Activated T-helper 17 cell treated with anti-CD3 and anti-CD28 coated beads, Interleukin-2, amount 50 U/mL, for 72 hours (primary cell): ENCODE measurements at regions not wholly inside any gene's neighbourhood (a gene's known extent, or its start where the extent isn't known, plus 50 kb on each side); places are given as distances from the start of the nearest gene placed in this dataset.
"Not testable (repeated sequence)": the region's sequence is repeated elsewhere in the genome, so short reads cannot be mapped to it uniquely, and the experiment has no call there.

Experiments used
- ATAC-seq: fragments of 150-1000 bp; cut with Tn5 transposase; replicated peaks from 2 replicates; pipeline ENCODE4 v1.10.0; 2021; ENCODE audit warnings: mild to moderate bottlenecking, moderate library complexity
- H3K27ac Mint-ChIP-seq: one replicate; pipeline ENCODE4 v1.8.0; 2022; ENCODE audit warnings: mixed read lengths
- H3K27me3 Mint-ChIP-seq: one replicate; pipeline ENCODE4 v1.8.0; 2022; ENCODE audit warnings: mixed read lengths
- H3K36me3 Mint-ChIP-seq: one replicate; pipeline ENCODE4 v1.8.0; 2022; ENCODE audit warnings: low read depth, mild to moderate bottlenecking, mixed read lengths
- H3K4me1 Mint-ChIP-seq: one replicate; pipeline ENCODE4 v1.8.0; 2022; ENCODE audit warnings: mixed read lengths
- H3K4me3 Mint-ChIP-seq: one replicate; pipeline ENCODE4 v1.8.0; 2022; ENCODE audit warnings: mild to moderate bottlenecking, mixed read lengths
- H3K9me3 Mint-ChIP-seq: one replicate; pipeline ENCODE4 v1.8.0; 2022; ENCODE audit warnings: mixed read lengths

- Mint-ChIP-seq H3K9me3 (no peaks in the 10 kb centered on the region), H3K4me1 (no peaks in the 10 kb centered on the region)
These were observed 443.1 kb upstream of the FMR1 start for GRCh38 chrX:147468600-147468999.

GRCh38 chrX:147476008-147476407 is 435.7 kb upstream of the FMR1 start:
- H3K27ac Mint-ChIP-seq, result no peak overlapping the region
- no peaks in the 10 kb centered on the region for H3K27me3 Mint-ChIP-seq
- no peaks in the 10 kb centered on the region for H3K36me3 Mint-ChIP-seq
- H3K4me3 Mint-ChIP-seq, result no peak overlapping the region
- no peak for ATAC-seq
- no peaks in the 10 kb centered on the region for H3K4me1 Mint-ChIP-seq
- no peaks in the 10 kb centered on the region for H3K9me3 Mint-ChIP-seq

More at GRCh38 chrX:147468600-147468999, 443.1 kb upstream of the FMR1 start:
- H3K4me3 Mint-ChIP-seq, result no peak overlapping the region
- ATAC-seq, result no peak
- H3K27ac Mint-ChIP-seq, result no peak overlapping the region
- no peaks in the 10 kb centered on the region for H3K27me3 Mint-ChIP-seq
- no peaks in the 10 kb centered on the region for H3K36me3 Mint-ChIP-seq

GRCh38 chrX:147478899-147479298 is 432.8 kb upstream of the FMR1 start:
- Mint-ChIP-seq H3K27ac (no peak overlapping the region), H3K36me3 (no peaks in the 10 kb centered on the region), H3K27me3 (no peaks in the 10 kb centered on the region), H3K9me3 (no peaks in the 10 kb centered on the region), H3K4me1 (no peaks in the 10 kb centered on the region), H3K4me3 (no peak overlapping the region)
- no peak for ATAC-seq

GRCh38 chrX:147485207-147485606 is 426.5 kb upstream of the FMR1 start:
- H3K9me3 Mint-ChIP-seq, result no peaks in the 10 kb centered on the region
- H3K27ac Mint-ChIP-seq, result no peak overlapping the region
- no peaks in the 10 kb centered on the region for H3K36me3 Mint-ChIP-seq
- no peak for ATAC-seq
- H3K27me3 Mint-ChIP-seq, result no peaks in the 10 kb centered on the region
- H3K4me1 Mint-ChIP-seq, result no peaks in the 10 kb centered on the region
- H3K4me3 Mint-ChIP-seq, result no peak overlapping the region

GRCh38 chrX:147494365-147494764 is 417.4 kb upstream of the FMR1 start:
- ATAC-seq, result no peak
- H3K27ac Mint-ChIP-seq, result no peak overlapping the region
- H3K27me3 Mint-ChIP-seq, result no peaks in the 10 kb centered on the region
- H3K4me3 Mint-ChIP-seq, result no peak overlapping the region
- no peaks in the 10 kb centered on the region for H3K9me3 Mint-ChIP-seq
- H3K4me1 Mint-ChIP-seq, result no peaks in the 10 kb centered on the region
- H3K36me3 Mint-ChIP-seq, result no peaks in the 10 kb centered on the region

GRCh38 chrX:147498796-147499195 is 412.9 kb upstream of the FMR1 start:
- no peak for ATAC-seq
- Mint-ChIP-seq H3K27ac (no peak overlapping the region), H3K36me3 (no peaks in the 10 kb centered on the region), H3K4me3 (no peak overlapping the region), H3K4me1 (no peaks in the 10 kb centered on the region), H3K27me3 (no peaks in the 10 kb centered on the region), H3K9me3 (no peaks in the 10 kb centered on the region)

GRCh38 chrX:147522981-147523380 is 388.7 kb upstream of the FMR1 start:
- no peaks in the 10 kb centered on the region for H3K4me1 Mint-ChIP-seq
- no peaks in the 10 kb centered on the region for H3K27me3 Mint-ChIP-seq
- no peaks in the 10 kb centered on the region for H3K36me3 Mint-ChIP-seq
- no peak overlapping the region for H3K4me3 Mint-ChIP-seq
- no peak for ATAC-seq
- H3K27ac Mint-ChIP-seq, result no peak overlapping the region
- H3K9me3 Mint-ChIP-seq, result peaks cover 3% of the 10 kb centered on the region

- Mint-ChIP-seq H3K36me3 (no peaks in the 10 kb centered on the region), H3K4me3 (no peak overlapping the region), H3K27ac (no peak overlapping the region), H3K4me1 (no peaks in the 10 kb centered on the region), H3K27me3 (no peaks in the 10 kb centered on the region), H3K9me3 (no peaks in the 10 kb centered on the region)
- ATAC-seq, result no peak
These were observed 378.3 kb upstream of the FMR1 start for GRCh38 chrX:147533426-147533825.

- no peaks in the 10 kb centered on the region for H3K9me3 Mint-ChIP-seq
- no peaks in the 10 kb centered on the region for H3K4me1 Mint-ChIP-seq
- ATAC-seq, result no peak
- H3K4me3 Mint-ChIP-seq, result no peak overlapping the region
- H3K27ac Mint-ChIP-seq, result no peak overlapping the region
- H3K36me3 Mint-ChIP-seq, result no peaks in the 10 kb centered on the region
- H3K27me3 Mint-ChIP-seq, result no peaks in the 10 kb centered on the region
These were observed 374.5 kb upstream of the FMR1 start for GRCh38 chrX:147537172-147537571.

GRCh38 chrX:147548023-147548422 is 363.7 kb upstream of the FMR1 start:
- not testable (repeated sequence) for H3K27me3 Mint-ChIP-seq, H3K36me3 Mint-ChIP-seq, H3K4me1 Mint-ChIP-seq, H3K27ac Mint-ChIP-seq, H3K4me3 Mint-ChIP-seq, ATAC-seq, H3K9me3 Mint-ChIP-seq

GRCh38 chrX:147550217-147550616 is 361.5 kb upstream of the FMR1 start:
- no peak overlapping the region for H3K27ac Mint-ChIP-seq
- no peaks in the 10 kb centered on the region for H3K4me1 Mint-ChIP-seq
- no peaks in the 10 kb centered on the region for H3K9me3 Mint-ChIP-seq
- H3K4me3 Mint-ChIP-seq, result no peak overlapping the region
- no peaks in the 10 kb centered on the region for H3K36me3 Mint-ChIP-seq
- no peak for ATAC-seq
- H3K27me3 Mint-ChIP-seq, result no peaks in the 10 kb centered on the region

GRCh38 chrX:147559191-147559590 is 352.5 kb upstream of the FMR1 start:
- no peak for ATAC-seq
- no peaks in the 10 kb centered on the region for H3K4me1 Mint-ChIP-seq
- no peak overlapping the region for H3K4me3 Mint-ChIP-seq
- H3K27ac Mint-ChIP-seq, result no peak overlapping the region
- H3K27me3 Mint-ChIP-seq, result no peaks in the 10 kb centered on the region
- no peaks in the 10 kb centered on the region for H3K9me3 Mint-ChIP-seq
- no peaks in the 10 kb centered on the region for H3K36me3 Mint-ChIP-seq

GRCh38 chrX:147565237-147565636 is 346.5 kb upstream of the FMR1 start:
- Mint-ChIP-seq H3K27ac (no peak overlapping the region), H3K27me3 (no peaks in the 10 kb centered on the region), H3K9me3 (no peaks in the 10 kb centered on the region), H3K4me3 (no peak overlapping the region), H3K36me3 (no peaks in the 10 kb centered on the region), H3K4me1 (no peaks in the 10 kb centered on the region)
- no peak for ATAC-seq

GRCh38 chrX:147570483-147570882 is 341.2 kb upstream of the FMR1 start:
- Mint-ChIP-seq H3K9me3 (peaks cover 5% of the 10 kb centered on the region), H3K36me3 (no peaks in the 10 kb centered on the region), H3K27ac (no peak overlapping the region), H3K4me3 (no peak overlapping the region), H3K4me1 (no peaks in the 10 kb centered on the region), H3K27me3 (no peaks in the 10 kb centered on the region)
- no peak for ATAC-seq

GRCh38 chrX:147573266-147573665 is 338.5 kb upstream of the FMR1 start:
- ATAC-seq, result no peak
- Mint-ChIP-seq H3K9me3 (peaks cover 5% of the 10 kb centered on the region), H3K36me3 (no peaks in the 10 kb centered on the region)

GRCh38 chrX:147602176-147602696 is 309.5 kb upstream of the FMR1 start:
- Mint-ChIP-seq H3K9me3 (no peaks in the 10 kb centered on the region), H3K4me3 (no peak overlapping the region), H3K27ac (no peak overlapping the region), H3K4me1 (no peaks in the 10 kb centered on the region), H3K27me3 (no peaks in the 10 kb centered on the region), H3K36me3 (no peaks in the 10 kb centered on the region)
- no peak for ATAC-seq

More at GRCh38 chrX:147573266-147573665, 338.5 kb upstream of the FMR1 start:
- H3K4me3 Mint-ChIP-seq, result no peak overlapping the region
- no peaks in the 10 kb centered on the region for H3K4me1 Mint-ChIP-seq
- no peak overlapping the region for H3K27ac Mint-ChIP-seq
- no peaks in the 10 kb centered on the region for H3K27me3 Mint-ChIP-seq
